GM23338 (cell line): ENCODE measurements at regions not wholly inside any gene's neighbourhood (a gene's known extent, or its start where the extent isn't known, plus 50 kb on each side); places are given as distances from the start of the nearest gene placed in this dataset.

Source experiments
- ATAC-seq: fragments of 200-7000 bp; cut with Tn5 transposase; 3 replicates; pipeline ENCODE4 v1.9.1; 2020
- DNase-seq: peaks from one replicate; pipeline ENCODE4 v3.0.0-alpha.2; 2015; ENCODE audit warnings: low spot score
- H2AFZ ChIP-seq: fragments of 200-600 bp; sonication (generic); 2 replicates; pipeline ENCODE4 v1.8.0; 2016; ENCODE audit warnings: antibody characterized with exemption, mild to moderate bottlenecking, moderate library complexity
- H3F3A ChIP-seq: fragments of 200-600 bp; sonication (generic); replicated peaks from 2 replicates; pipeline ENCODE4 v1.8.0; 2017; ENCODE audit warnings: antibody characterized with exemption, mixed run types, low read depth
- H3K27ac ChIP-seq: fragments of 200-600 bp; sonication (generic); 2 replicates; pipeline ENCODE4 v1.6.1; 2016; ENCODE audit warnings: low read depth
- H3K27me3 ChIP-seq: fragments of 200-600 bp; sonication (generic); 2 replicates; pipeline ENCODE4 v1.8.0; 2016; ENCODE audit warnings: mild to moderate bottlenecking, mixed run types, moderate library complexity; ENCODE audit not compliant: insufficient read depth
- H3K36me3 ChIP-seq: fragments of 200-600 bp; sonication (generic); 2 replicates; pipeline ENCODE4 v1.8.0; 2016; ENCODE audit warnings: mild to moderate bottlenecking; ENCODE audit not compliant: insufficient read depth
- H3K4me1 ChIP-seq: fragments of 200-600 bp; sonication (generic); 2 replicates; pipeline ENCODE4 v1.8.0; 2016; ENCODE audit warnings: mild to moderate bottlenecking, moderate library complexity; ENCODE audit not compliant: insufficient read depth
- H3K4me2 ChIP-seq: fragments of 200-600 bp; sonication (generic); 2 replicates; pipeline ENCODE4 v1.7.1; 2017; ENCODE audit warnings: mixed run types
- H3K4me3 ChIP-seq: fragments of 200-600 bp; sonication (generic); 2 replicates; pipeline ENCODE4 v1.6.1; 2016; ENCODE audit warnings: mixed run types
- H3K79me2 ChIP-seq: fragments of 200-600 bp; sonication (generic); replicated peaks from 2 replicates; pipeline ENCODE4 v1.8.0; 2017; ENCODE audit warnings: mild to moderate bottlenecking; ENCODE audit not compliant: insufficient read depth
- H3K9me2 ChIP-seq: fragments of 200-600 bp; sonication (generic); 2 replicates; pipeline ENCODE4 v1.8.0; 2017; ENCODE audit not compliant: insufficient read depth
- H4K20me1 ChIP-seq: fragments of 200-600 bp; sonication (generic); replicated peaks from 2 replicates; pipeline ENCODE4 v1.8.0; 2017; ENCODE audit warnings: mild to moderate bottlenecking; ENCODE audit not compliant: insufficient read depth
- H3K27ac Mint-ChIP-seq: 2 replicates; pipeline ENCODE4 v1.8.0; 2020; ENCODE audit warnings: inconsistent platforms, mild to moderate bottlenecking, moderate library complexity, mixed read lengths
- H3K27me3 Mint-ChIP-seq: 3 replicates; pipeline ENCODE4 v1.8.0; 2022; ENCODE audit warnings: low read depth, mild to moderate bottlenecking, moderate library complexity, mixed read lengths, inconsistent platforms; ENCODE audit not compliant: insufficient read depth, poor library complexity
- H3K36me3 Mint-ChIP-seq: 3 replicates; pipeline ENCODE4 v1.8.0; 2021; ENCODE audit warnings: low read depth, mild to moderate bottlenecking, inconsistent platforms, moderate library complexity, mixed read lengths
- H3K4me1 Mint-ChIP-seq: 3 replicates; pipeline ENCODE4 v1.8.0; 2020; ENCODE audit warnings: mild to moderate bottlenecking, inconsistent platforms, mixed read lengths
- H3K4me3 Mint-ChIP-seq: 3 replicates; pipeline ENCODE4 v1.8.0; 2021; ENCODE audit warnings: moderate library complexity, mild to moderate bottlenecking, inconsistent platforms, mixed read lengths
- H3K9me3 Mint-ChIP-seq: 3 replicates; pipeline ENCODE4 v1.8.0; 2020; ENCODE audit warnings: moderate library complexity, mild to moderate bottlenecking, inconsistent platforms, mixed read lengths
- EZH2phosphoT487 ChIP-seq: fragments of 200-600 bp; sonication (generic); IDR thresholded peaks from one replicate; pipeline ENCODE4 v1.8.1; 2018; ENCODE audit warnings: antibody characterized with exemption; ENCODE audit not compliant: unreplicated experiment
- NANOG ChIP-seq: IDR thresholded peaks from 2 replicates; pipeline ENCODE4 v1.6.1; 2016; ENCODE audit warnings: antibody characterized with exemption, borderline replicate concordance
- POLR2AphosphoS5 ChIP-seq: IDR thresholded peaks from 2 replicates; pipeline ENCODE4 v1.6.1; 2016; ENCODE audit warnings: antibody characterized with exemption, low read depth
- REST ChIP-seq: IDR thresholded peaks from one replicate; pipeline ENCODE4 v1.6.1; 2018; ENCODE audit warnings: antibody characterized with exemption; ENCODE audit not compliant: unreplicated experiment
- STAT1 ChIP-seq: IDR thresholded peaks from one replicate; pipeline ENCODE4 v1.6.1; 2016; ENCODE audit warnings: antibody characterized with exemption; ENCODE audit not compliant: unreplicated experiment
- ZNF462 ChIP-seq: fragments of 250-450 bp; sonication (Bioruptor Pico); IDR thresholded peaks from 2 replicates; pipeline ENCODE4 v1.5.0; 2020; ENCODE audit warnings: mild to moderate bottlenecking, moderate library complexity

- TF ChIP-seq ZNF462 (CRISPR knock-in tag) (no peak), NANOG (no peak)
Measured at GRCh38 chr4:167537761-167538160, 303.5 kb upstream of the SPOCK3 start (continued).

- Histone ChIP-seq H3K4me1 (no peaks in the 10 kb centered on the region), H3K9me2 (0 out of 2 replicates have a peak, but pooled peaks cover 2% of the 10 kb centered on the region), H3K27me3 (no peaks in the 10 kb centered on the region), H3K4me2 (no peak overlapping the region), H3K4me3 (no peak overlapping the region), H3F3A (no peaks in the 10 kb centered on the region), H4K20me1 (no peaks in the 10 kb centered on the region), H3K79me2 (no peaks in the 10 kb centered on the region), H3K36me3 (no peaks in the 10 kb centered on the region), H3K27ac (no peak overlapping the region), H2AFZ (no peak overlapping the region)
- DNase-seq (no peak), ATAC-seq (no peak)
- H3K4me1 Mint-ChIP-seq = no peaks in the 10 kb centered on the region
- no peak overlapping the region for H3K4me3 Mint-ChIP-seq
- peaks cover 17% of the 10 kb centered on the region for H3K9me3 Mint-ChIP-seq
- H3K27ac Mint-ChIP-seq = no peak overlapping the region
- peaks cover 3% of the 10 kb centered on the region; the same call in 1 of the 3 replicates for H3K36me3 Mint-ChIP-seq
- H3K27me3 Mint-ChIP-seq = peaks cover 2% of the 10 kb centered on the region
- no peak for TF ChIP-seq REST
- no peak for TF ChIP-seq NANOG
- no peak for TF ChIP-seq POLR2AphosphoS5
- no peak for TF ChIP-seq EZH2phosphoT487
- TF ChIP-seq ZNF462 (CRISPR knock-in tag) = no peak
- TF ChIP-seq STAT1 = no peak
Measured at GRCh38 chr4:167541286-167541685, 307.0 kb upstream of the SPOCK3 start.
